ENCODE measurements at regions not wholly inside any gene's neighbourhood (a gene's known extent, or its start where the extent isn't known, plus 50 kb on each side); places are given as distances from the start of the nearest gene placed in this dataset.

- TF ChIP-seq ZFP30 (CRISPR knock-in tag; IDR thresholded peaks at IDR 0.05) (no peak), TCF4 (CRISPR knock-in tag; IDR thresholded peaks at IDR 0.05; ENCODE audit: borderline replicate concordance) (no peak), ZNF565 (CRISPR knock-in tag; conservative IDR thresholded peaks at IDR 0.05; ENCODE audit: low read depth) (no peak), TOX (CRISPR knock-in tag; IDR thresholded peaks at IDR 0.05; ENCODE audit: borderline replicate concordance) (no peak), TSHZ2 (CRISPR knock-in tag; IDR thresholded peaks at IDR 0.05) (no peak), ZC3H10 (CRISPR knock-in tag; IDR thresholded peaks at IDR 0.05) (no peak)
- TF ChIP-seq, protein P1, sequence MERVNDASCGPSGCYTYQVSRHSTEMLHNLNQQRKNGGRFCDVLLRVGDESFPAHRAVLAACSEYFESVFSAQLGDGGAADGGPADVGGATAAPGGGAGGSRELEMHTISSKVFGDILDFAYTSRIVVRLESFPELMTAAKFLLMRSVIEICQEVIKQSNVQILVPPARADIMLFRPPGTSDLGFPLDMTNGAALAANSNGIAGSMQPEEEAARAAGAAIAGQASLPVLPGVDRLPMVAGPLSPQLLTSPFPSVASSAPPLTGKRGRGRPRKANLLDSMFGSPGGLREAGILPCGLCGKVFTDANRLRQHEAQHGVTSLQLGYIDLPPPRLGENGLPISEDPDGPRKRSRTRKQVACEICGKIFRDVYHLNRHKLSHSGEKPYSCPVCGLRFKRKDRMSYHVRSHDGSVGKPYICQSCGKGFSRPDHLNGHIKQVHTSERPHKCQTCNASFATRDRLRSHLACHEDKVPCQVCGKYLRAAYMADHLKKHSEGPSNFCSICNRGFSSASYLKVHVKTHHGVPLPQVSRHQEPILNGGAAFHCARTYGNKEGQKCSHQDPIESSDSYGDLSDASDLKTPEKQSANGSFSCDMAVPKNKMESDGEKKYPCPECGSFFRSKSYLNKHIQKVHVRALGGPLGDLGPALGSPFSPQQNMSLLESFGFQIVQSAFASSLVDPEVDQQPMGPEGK (CRISPR knock-in tag; IDR thresholded peaks at IDR 0.05; ENCODE audit: borderline replicate concordance), result no peak
- TF ChIP-seq, protein P2, sequence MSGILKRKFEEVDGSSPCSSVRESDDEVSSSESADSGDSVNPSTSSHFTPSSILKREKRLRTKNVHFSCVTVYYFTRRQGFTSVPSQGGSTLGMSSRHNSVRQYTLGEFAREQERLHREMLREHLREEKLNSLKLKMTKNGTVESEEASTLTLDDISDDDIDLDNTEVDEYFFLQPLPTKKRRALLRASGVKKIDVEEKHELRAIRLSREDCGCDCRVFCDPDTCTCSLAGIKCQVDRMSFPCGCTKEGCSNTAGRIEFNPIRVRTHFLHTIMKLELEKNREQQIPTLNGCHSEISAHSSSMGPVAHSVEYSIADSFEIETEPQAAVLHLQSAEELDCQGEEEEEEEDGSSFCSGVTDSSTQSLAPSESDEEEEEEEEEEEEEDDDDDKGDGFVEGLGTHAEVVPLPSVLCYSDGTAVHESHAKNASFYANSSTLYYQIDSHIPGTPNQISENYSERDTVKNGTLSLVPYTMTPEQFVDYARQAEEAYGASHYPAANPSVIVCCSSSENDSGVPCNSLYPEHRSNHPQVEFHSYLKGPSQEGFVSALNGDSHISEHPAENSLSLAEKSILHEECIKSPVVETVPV (CRISPR knock-in tag; IDR thresholded peaks at IDR 0.05), result no peak
Observed at GRCh38 chr13:34338102-34338501, 520.2 kb downstream of the RFC3 start.

Measured in SK-N-SH treated with all-trans-retinoic acid at 6 μM for 48 hours (cell line).